HAP-1 (cell line): ENCODE measurements at regions not wholly inside any gene's neighbourhood (a gene's known extent, or its start where the extent isn't known, plus 50 kb on each side); places are given as distances from the start of the nearest gene placed in this dataset.
"Not testable (repeated sequence)": the region's sequence is repeated elsewhere in the genome, so short reads cannot be mapped to it uniquely, and the experiment has no call there.

ENCODE experiments used
- DNase-seq, 2 experiments: peaks; one replicate each; pipeline ENCODE4 v3.0.0-alpha.2; 2016 to 2020; ENCODE audit warnings: low spot score in 2 of 2
- H3K27me3 ChIP-seq: fragments of 250-450 bp; sonication (Bioruptor Pico); 2 replicates; pipeline ENCODE4 v1.5.1; 2020; ENCODE audit warnings: low read depth, mild to moderate bottlenecking, moderate library complexity
- H3K36me3 ChIP-seq: fragments of 250-450 bp; sonication (Bioruptor Pico); replicated peaks from 2 replicates; pipeline ENCODE4 v1.5.1; 2020; ENCODE audit warnings: mild to moderate bottlenecking
- H3K4me1 ChIP-seq: fragments of 250-450 bp; sonication (Bioruptor Pico); 2 replicates; pipeline ENCODE4 v1.5.1; 2020; ENCODE audit warnings: mild to moderate bottlenecking
- H3K4me3 ChIP-seq: fragments of 250-450 bp; sonication (Bioruptor Pico); 2 replicates; pipeline ENCODE4 v1.5.1; 2020; ENCODE audit warnings: mild to moderate bottlenecking, moderate library complexity
- H3K9me3 ChIP-seq: fragments of 250-450 bp; sonication (Bioruptor Pico); 2 replicates; pipeline ENCODE4 v1.5.1; 2020; ENCODE audit warnings: mild to moderate bottlenecking, moderate library complexity
- in situ Hi-C: fragments of 300-500 bp; cut with MboI; formaldehyde crosslinking; loops from 3 replicates; pipeline ENCODE4 v1.14.3; 2020; ENCODE audit warnings: low sequenced_read_pairs, inconsistent platforms, mixed read lengths

DNA sequence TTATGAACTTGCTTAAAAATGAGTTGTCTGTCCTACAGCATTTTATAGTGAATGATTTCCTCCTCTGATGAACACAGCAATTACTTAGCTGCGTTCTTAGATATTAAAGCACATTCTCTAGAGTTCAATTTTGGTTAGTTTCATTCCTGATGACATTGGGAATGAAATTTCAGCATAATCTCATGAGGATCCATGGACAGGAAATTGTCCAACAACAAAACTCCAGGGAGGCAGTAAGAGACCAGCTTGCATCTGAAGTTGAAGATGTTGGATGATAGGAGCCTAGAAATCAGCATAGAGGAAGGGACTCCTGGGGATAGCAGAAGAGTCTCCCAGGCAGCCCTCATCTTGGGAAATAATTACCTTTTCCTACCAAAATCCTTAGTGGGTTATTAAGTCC lies 128.7 kb upstream of the RAP1B start:
- Histone ChIP-seq H3K36me3 (no peaks in the 10 kb centered on the region), H3K27me3 (no peaks in the 10 kb centered on the region), H3K4me1 (peaks cover 21% of the 10 kb centered on the region), H3K4me3 (no peak overlapping the region), H3K9me3 (peaks cover 2% of the 10 kb centered on the region; the same call in 1 of the 2 replicates)
- DNase-seq, result no peak
- in situ Hi-C loops, result no loop called here

DNA sequence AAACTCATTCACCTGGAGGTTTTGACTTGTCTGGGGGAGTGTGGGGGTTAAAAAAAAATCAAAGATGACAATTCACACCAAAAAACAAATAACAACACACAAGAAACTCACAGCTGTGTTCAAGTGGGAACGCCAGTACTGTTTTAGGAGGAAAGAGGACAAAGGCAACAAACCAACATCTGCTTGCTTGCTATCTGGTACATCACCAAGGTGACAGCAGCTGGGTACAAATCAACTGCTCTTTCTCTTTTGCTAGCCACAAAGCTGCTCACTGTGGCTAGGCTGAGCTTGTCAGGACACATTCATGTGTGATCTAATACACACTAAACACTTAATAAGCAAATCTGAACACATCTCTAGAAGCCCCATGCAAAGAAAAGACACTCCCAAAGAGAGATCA lies 128.0 kb upstream of the RAP1B start:
- Histone ChIP-seq H3K27me3 (no peaks in the 10 kb centered on the region), H3K9me3 (peaks cover 2% of the 10 kb centered on the region; the same call in 1 of the 2 replicates), H3K4me3 (no peak overlapping the region), H3K36me3 (no peaks in the 10 kb centered on the region), H3K4me1 (peaks cover 21% of the 10 kb centered on the region)
- in situ Hi-C loops, result no loop called here
- DNase-seq, result no peak

DNA sequence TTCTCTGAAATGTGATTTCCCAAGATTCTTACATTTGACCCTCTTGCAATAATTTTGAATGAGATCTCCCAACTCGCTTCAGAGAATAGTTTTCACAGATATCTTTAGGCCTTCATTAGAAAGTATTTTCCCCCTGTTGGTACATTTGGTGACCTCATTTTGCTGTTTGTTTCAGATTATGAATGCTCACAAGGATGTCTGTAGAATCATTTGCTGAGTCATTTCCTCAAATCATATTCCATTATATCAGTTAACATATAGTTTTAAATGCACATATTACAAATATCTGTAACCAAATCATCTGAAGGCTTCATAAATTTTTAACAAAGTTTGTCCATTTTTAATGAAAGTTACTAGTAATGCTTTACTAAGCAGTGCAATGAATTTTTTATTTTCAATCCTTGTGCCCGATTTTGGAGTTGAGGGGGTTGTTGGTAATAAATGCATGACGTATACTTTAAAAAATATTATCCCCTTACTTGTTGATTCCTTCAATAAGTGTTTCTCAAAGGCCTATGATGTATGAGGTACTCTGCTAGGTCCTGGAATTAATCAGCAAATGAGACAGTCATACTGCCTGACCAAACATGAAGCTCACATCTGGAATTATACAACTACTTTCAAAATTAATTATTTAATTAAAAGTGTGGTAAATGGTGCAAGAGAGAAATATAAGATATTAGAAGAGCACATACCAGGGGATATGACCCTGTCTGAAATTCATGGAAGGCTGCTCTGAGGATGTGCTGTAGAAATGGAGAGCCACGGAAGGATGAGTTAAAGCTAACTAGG lies 126.9 kb upstream of the RAP1B start:
- no peak for DNase-seq

DNA sequence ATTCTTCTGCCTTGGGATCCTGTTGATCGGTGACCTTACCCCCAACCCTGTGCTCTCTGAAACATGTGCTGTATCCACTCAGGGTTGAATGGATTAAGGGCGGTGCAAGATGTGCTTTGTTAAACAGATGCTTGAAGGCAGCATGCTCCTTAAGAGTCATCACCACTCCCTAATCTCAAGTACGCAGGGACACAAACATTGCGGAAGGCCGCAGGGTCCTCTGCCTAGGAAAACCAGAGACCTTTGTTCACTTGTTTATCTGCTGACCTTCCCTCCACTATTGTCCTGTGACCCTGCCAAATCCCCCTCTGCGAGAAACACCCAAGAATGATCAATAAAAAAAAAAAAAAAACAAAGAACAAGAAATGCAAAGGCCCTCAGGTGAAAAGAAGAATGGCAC lies 126.1 kb upstream of the RAP1B start:
- H3K36me3 ChIP-seq, H3K4me3 ChIP-seq, in situ Hi-C loops, DNase-seq, H3K9me3 ChIP-seq, H3K27me3 ChIP-seq: not testable (repeated sequence)
- H3K4me1 ChIP-seq, result peaks cover 14% of the 10 kb centered on the region

More for the DNA sequence above, 126.9 kb upstream of the RAP1B start:
- H3K27me3 ChIP-seq, result no peaks in the 10 kb centered on the region
- H3K36me3 ChIP-seq, result no peaks in the 10 kb centered on the region
- peaks cover 21% of the 10 kb centered on the region for H3K4me1 ChIP-seq
- no peak overlapping the region for H3K4me3 ChIP-seq
- H3K9me3 ChIP-seq, result peaks cover 2% of the 10 kb centered on the region; the same call in 1 of the 2 replicates
- in situ Hi-C loops, result no loop called here

DNA sequence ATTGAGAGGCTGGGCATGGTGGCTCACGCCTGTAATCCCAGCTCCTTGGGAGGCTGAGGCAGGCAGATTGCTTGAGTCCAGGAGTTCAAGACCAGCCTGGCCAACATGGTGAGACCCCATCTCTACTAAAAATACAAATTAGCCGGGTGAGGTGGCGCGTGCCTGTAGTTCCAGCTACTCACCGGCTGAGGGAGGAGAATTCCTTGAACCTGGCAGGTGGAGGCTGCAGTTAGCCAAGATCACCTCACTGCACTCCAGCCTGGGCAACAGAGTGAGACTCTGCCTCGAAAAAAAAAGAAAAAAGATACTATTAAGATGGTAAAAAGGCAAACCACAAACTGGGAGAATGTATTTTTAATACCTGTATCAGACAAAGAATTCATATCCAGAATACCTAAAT lies 124.2 kb upstream of the RAP1B start:
- in situ Hi-C loops, H3K27me3 ChIP-seq, DNase-seq, H3K9me3 ChIP-seq, H3K4me1 ChIP-seq, H3K4me3 ChIP-seq, H3K36me3 ChIP-seq: not testable (repeated sequence)

DNA sequence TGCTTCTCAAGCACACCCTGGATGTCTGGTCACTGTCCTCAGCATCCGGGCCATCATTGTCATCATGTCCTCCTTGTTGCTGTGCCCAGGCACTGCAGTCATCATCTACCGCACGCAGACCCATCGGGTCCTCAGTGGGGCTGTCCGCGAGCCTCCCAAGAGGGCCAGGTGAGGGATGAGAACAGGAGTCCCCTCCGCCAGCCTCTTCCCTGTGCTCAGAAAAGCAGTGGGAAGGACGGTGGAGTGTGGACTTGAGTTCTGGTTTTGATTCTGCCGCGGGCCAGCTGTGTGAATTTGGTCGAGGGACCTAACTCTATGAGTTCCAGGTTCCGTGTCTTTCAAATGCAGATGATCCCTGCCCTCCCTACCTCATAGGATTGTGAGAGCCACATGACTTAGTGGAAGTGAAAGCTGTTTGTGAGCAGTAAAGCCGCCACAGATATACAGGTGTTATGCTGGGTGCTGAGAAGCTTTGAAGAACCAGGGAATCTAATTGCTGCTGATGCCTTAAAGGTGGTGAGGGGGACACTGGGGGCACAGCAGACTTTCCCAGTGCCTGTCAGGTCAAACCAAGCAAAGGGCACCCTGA lies 122.9 kb upstream of the RAP1B start:
- in situ Hi-C loops, result no loop called here
- no peaks in the 10 kb centered on the region for H3K9me3 ChIP-seq
- no peaks in the 10 kb centered on the region for H3K4me1 ChIP-seq
- no peaks in the 10 kb centered on the region for H3K36me3 ChIP-seq
- H3K27me3 ChIP-seq, result no peaks in the 10 kb centered on the region
- H3K4me3 ChIP-seq, result no peak overlapping the region
- no peak for DNase-seq

DNA sequence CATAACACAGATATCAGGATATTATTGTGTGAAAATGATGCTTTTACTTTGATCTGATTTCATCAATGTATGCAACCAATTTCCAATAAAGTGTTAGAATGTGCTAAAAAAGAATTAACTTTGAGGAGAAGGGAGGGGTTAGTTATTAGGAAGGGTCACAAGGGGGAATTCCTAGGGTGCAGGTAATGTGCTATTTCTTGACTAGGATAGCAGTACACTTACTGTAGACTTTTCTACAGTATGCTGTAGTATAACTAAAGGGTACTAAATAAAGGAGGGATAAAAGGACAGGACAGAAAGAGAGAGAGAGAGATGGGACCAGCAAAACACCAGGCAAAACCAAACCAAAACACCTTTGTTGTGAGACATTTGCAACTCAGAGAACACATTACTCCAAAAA lies 121.4 kb upstream of the RAP1B start:
- no peak for DNase-seq
- no peak overlapping the region for H3K4me3 ChIP-seq
- no peaks in the 10 kb centered on the region for H3K9me3 ChIP-seq
- no peaks in the 10 kb centered on the region for H3K36me3 ChIP-seq
- H3K27me3 ChIP-seq, result no peaks in the 10 kb centered on the region
- in situ Hi-C loops, result no loop called here
- H3K4me1 ChIP-seq, result no peaks in the 10 kb centered on the region

DNA sequence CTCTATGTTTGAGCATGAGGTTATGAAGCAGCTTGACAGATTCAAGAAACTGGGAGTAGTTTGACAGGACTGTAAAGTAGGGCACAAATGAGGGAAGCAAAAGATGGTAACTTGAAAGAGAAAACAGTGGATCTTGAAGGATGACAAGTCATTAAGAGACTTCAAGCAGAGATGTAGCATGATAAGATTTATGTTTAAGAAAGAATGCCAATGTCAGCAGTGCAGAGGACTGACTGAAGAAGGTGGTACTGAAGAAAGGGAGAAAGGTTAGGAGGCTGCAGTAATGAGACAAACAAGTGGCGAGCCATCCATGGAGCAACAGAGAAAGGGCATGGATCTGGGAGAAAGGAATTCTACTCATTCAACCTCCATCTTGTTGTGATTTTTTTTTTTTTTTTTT lies 120.2 kb upstream of the RAP1B start:
- no peaks in the 10 kb centered on the region for H3K36me3 ChIP-seq
- in situ Hi-C loops, result no loop called here

DNA sequence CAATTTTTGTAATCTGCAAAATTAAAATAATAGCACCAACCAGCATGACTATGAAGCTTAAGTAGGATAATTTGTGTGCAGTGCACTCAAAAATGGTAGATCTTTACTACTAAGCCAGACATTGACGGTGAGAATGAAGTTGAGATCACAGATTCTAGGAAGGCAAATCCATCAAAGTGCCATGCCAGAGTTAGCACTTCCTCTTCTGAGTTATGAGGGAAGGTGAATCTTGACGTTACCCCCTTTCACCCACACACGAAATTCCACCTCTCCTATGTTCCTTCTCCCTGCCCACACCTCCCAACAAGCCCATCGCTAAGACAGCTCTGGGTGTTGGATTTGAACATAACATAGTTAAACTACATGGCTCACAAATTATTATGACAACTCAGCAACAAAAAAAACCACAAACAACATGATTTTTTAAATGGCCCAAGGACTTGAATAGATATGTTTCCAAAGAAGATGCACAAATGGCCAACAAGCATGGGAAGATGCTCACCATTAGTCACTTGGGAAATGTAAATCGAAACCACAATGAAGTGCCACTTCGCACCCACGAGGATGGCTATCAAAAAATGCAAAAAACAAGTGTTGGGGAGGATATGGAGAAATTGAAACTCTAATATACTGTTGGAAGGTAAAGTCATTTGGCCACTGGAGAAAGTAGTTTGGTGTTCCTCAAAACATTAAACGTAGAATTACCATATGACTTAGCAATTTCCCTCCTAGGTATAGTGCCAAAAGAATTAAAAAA lies 119.3 kb upstream of the RAP1B start:
- H3K9me3 ChIP-seq, result no peaks in the 10 kb centered on the region
- in situ Hi-C loops, result no loop called here
- peaks cover 4% of the 10 kb centered on the region; the same call in 1 of the 2 replicates for H3K4me1 ChIP-seq
- no peak overlapping the region for H3K4me3 ChIP-seq
- H3K27me3 ChIP-seq, result no peaks in the 10 kb centered on the region
- no peaks in the 10 kb centered on the region for H3K36me3 ChIP-seq
- DNase-seq, result no peak

More for the DNA sequence above, 120.2 kb upstream of the RAP1B start:
- H3K4me1 ChIP-seq, result peaks cover under 1% of the 10 kb centered on the region; the same call in 1 of the 2 replicates
- no peak for DNase-seq
- no peak overlapping the region for H3K4me3 ChIP-seq
- no peaks in the 10 kb centered on the region for H3K27me3 ChIP-seq
- no peaks in the 10 kb centered on the region for H3K9me3 ChIP-seq

DNA sequence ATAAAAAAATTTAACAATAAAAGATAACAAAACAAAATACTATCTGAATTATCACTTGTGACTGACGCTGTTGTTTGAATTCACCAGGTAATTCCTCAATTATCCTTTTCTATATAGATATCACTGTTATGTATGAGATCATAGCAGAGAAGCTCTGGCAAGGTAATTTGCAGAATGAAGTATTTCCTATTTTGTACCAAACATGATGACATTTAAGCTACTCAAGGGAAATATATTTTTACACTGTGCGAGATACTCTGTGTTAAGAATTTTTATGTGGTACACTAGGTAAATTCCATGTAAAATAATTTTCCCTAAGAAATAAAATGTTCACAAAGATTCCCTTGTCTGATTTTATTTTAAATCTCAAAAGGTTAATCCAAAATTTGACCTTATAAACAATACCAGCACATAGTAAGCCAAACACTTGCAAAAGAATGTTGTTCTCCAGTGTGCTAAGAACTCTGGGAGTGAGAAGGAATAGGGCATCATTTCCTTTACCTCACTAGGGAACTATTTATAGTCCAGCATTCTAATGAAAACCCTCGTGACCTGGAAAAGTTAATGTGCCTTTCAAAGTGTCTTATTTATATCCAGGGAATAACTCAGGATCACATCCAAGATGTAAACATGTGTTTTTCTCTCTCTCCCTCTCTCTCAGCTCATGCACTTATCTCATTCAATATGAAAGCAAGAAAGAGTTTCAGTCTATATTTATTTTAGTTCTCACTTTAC lies 115.2 kb upstream of the RAP1B start:
- peaks cover 14% of the 10 kb centered on the region for H3K4me1 ChIP-seq
- no peaks in the 10 kb centered on the region for H3K27me3 ChIP-seq
- in situ Hi-C loops, result no loop called here
- H3K4me3 ChIP-seq, result no peak overlapping the region
- no peaks in the 10 kb centered on the region for H3K36me3 ChIP-seq
- no peaks in the 10 kb centered on the region for H3K9me3 ChIP-seq
- DNase-seq, result peak in 1 of 2 experiments; percentile 12

DNA sequence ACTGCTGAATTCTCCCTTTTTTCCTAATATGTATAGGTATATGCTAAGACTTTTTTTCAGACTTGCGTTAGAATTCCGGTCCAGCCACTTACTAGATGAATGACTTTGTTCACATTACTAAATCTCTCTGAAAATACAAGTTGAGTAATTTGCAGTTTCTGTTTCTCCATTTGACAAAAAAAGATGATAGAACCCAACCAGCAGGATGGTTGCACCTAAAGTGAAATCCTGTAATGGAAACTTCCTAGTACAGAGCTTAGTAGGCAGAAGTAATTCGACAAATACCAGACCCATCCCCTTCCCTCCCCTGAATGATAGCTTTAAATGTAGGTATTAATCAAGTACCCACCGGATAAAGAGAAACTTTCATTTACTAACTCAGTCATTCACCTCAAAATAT lies 113.6 kb upstream of the RAP1B start:
- H3K4me1 ChIP-seq, result peaks cover 14% of the 10 kb centered on the region
- no peak overlapping the region for H3K4me3 ChIP-seq
- H3K27me3 ChIP-seq, result no peaks in the 10 kb centered on the region
- no peaks in the 10 kb centered on the region for H3K36me3 ChIP-seq
- H3K9me3 ChIP-seq, result no peaks in the 10 kb centered on the region
- DNase-seq, result no peak
- in situ Hi-C loops, result no loop called here

DNA sequence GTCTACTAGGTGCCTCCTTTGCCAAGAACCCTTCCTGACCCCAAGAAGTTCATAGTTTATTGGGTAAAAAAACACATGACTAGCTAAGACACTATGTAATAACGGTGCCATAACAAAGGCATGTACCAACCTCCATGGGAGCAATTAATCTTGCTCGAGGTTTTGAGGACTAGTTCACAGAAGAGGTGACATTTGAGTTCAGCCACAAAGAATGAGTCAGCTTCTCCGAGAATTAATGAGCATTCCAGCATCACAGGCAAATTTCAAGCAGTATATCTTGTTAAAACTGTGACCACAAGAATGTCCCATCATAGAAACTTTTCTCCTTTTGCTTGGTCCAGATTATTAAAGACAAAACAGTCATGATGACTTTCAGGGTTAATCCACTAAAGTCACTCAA lies 113.0 kb upstream of the RAP1B start:
- in situ Hi-C loops, result no loop called here
- no peaks in the 10 kb centered on the region for H3K9me3 ChIP-seq
- H3K4me1 ChIP-seq, result peaks cover 14% of the 10 kb centered on the region
- no peak overlapping the region for H3K4me3 ChIP-seq
- H3K36me3 ChIP-seq, result no peaks in the 10 kb centered on the region
- no peaks in the 10 kb centered on the region for H3K27me3 ChIP-seq
- DNase-seq, result peak; percentile 30 to 58

DNA sequence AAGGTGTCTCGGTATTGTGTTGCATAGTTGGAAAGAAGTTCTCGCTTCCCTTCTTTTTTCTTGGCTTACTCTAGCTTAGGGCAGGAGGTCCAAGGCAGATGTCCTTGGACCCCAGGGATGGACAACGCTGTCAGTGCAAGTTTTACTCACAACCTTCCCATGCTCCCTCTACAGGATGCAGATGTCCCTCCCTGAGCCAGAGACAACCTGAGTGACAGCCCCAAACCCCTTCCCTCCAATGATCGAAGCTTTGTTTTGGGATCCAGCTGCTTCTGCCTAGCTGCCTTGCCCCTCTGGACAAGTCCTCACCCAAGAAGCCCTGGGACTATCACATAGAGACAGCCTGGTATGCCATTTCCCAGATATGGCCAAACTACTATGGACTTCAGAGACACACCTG lies 112.0 kb upstream of the RAP1B start:
- in situ Hi-C loops, result no loop called here
- DNase-seq, result no peak

More for the DNA sequence above, 112.0 kb upstream of the RAP1B start:
- peaks cover 14% of the 10 kb centered on the region for H3K4me1 ChIP-seq
- no peak overlapping the region for H3K4me3 ChIP-seq
- H3K9me3 ChIP-seq, result no peaks in the 10 kb centered on the region
- no peaks in the 10 kb centered on the region for H3K27me3 ChIP-seq
- H3K36me3 ChIP-seq, result no peaks in the 10 kb centered on the region
